ENCODE measurements at regions not wholly inside any gene's neighbourhood (a gene's known extent, or its start where the extent isn't known, plus 50 kb on each side); places are given as distances from the start of the nearest gene placed in this dataset.

- no peak overlapping the region for H3K4me3 ChIP-seq (ENCODE audit: low read length)
- H3K9me3 ChIP-seq (ENCODE audit: insufficient read depth, low read depth, low read length) = no peaks in the 10 kb centered on the region
- WGBS = 76% methylated on average over 10 of the region's 10 CpGs
- no peaks in the 10 kb centered on the region for H3K27me3 ChIP-seq (ENCODE audit: insufficient read depth, low read length)
- H3K27ac ChIP-seq (ENCODE audit: low read depth, low read length) = no peak overlapping the region
- H3K4me1 ChIP-seq (ENCODE audit: insufficient read depth, low read length) = no peaks in the 10 kb centered on the region
- no peak overlapping the region for H3K9ac ChIP-seq (ENCODE audit: low read depth, low read length)
- H3K36me3 ChIP-seq (ENCODE audit: insufficient read depth, low read length) = no peaks in the 10 kb centered on the region
These were observed 295.1 kb upstream of the PLET1 start for GRCh38 chr11:112555491-112556364.

- Histone ChIP-seq H3K9ac (ENCODE audit: low read depth, low read length) (no peak overlapping the region), H3K4me1 (ENCODE audit: insufficient read depth, low read length) (no peaks in the 10 kb centered on the region), H3K9me3 (ENCODE audit: insufficient read depth, low read depth, low read length) (no peaks in the 10 kb centered on the region), H3K36me3 (ENCODE audit: insufficient read depth, low read length) (no peaks in the 10 kb centered on the region), H3K27ac (ENCODE audit: low read depth, low read length) (no peak overlapping the region), H3K27me3 (ENCODE audit: insufficient read depth, low read length) (no peaks in the 10 kb centered on the region), H3K4me3 (ENCODE audit: low read length) (no peak overlapping the region)
- WGBS = 84% methylated on average over 7 of the region's 7 CpGs
These were observed 298.0 kb upstream of the PLET1 start for GRCh38 chr11:112558691-112559090.

GRCh38 chr11:112563808-112564207 is 303.1 kb upstream of the PLET1 start:
- Histone ChIP-seq H3K4me3 (ENCODE audit: low read length) (no peak overlapping the region), H3K9ac (ENCODE audit: low read depth, low read length) (no peak overlapping the region), H3K36me3 (ENCODE audit: insufficient read depth, low read length) (no peaks in the 10 kb centered on the region), H3K9me3 (ENCODE audit: insufficient read depth, low read depth, low read length) (no peaks in the 10 kb centered on the region), H3K27ac (ENCODE audit: low read depth, low read length) (no peak overlapping the region), H3K4me1 (ENCODE audit: insufficient read depth, low read length) (no peaks in the 10 kb centered on the region; the same call in 1 of the 2 replicates), H3K27me3 (ENCODE audit: insufficient read depth, low read length) (no peaks in the 10 kb centered on the region)
- WGBS = 92% methylated on average over 5 of the region's 5 CpGs

DNA sequence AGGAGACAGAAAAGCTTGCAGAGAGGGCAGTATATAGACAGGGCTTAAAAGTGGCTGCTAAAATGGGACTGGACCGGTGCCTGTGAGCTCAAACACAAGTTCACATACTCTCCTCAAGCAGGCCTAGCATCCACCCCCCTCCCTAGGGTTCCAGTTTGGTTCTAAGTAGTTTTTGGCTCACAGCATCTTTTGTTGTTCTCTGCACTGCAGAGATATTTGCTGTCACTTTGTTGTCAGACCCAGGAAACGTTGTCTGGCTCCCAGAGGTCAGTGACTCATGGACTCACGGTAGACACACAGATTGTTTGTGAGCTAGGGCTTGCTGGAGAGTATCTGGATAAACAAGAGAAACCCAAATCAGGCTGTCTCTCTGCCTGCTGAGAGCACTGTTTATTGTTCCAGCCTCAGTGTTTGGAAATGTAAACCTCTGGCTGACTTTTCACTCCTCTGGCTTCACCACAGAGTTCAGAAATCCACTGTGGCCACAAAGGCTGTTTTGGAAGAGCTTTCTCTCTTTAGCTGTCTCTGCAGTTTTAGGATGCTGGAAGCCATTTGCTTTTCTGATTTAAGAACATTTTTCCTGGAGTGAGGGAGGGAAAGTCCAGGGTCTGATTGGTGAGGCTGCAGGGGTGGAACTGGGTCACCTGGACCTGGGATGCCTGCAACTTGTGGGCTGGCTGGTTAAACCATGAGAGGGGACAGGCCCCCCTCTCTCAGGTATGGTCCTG is 303.7 kb upstream of the PLET1 start:
- Histone ChIP-seq H3K4me3 (ENCODE audit: low read length) (no peak overlapping the region), H3K36me3 (ENCODE audit: insufficient read depth, low read length) (no peaks in the 10 kb centered on the region), H3K4me1 (ENCODE audit: insufficient read depth, low read length) (no peaks in the 10 kb centered on the region; the same call in 1 of the 2 replicates), H3K27me3 (ENCODE audit: insufficient read depth, low read length) (no peaks in the 10 kb centered on the region), H3K9me3 (ENCODE audit: insufficient read depth, low read depth, low read length) (no peaks in the 10 kb centered on the region), H3K9ac (ENCODE audit: low read depth, low read length) (no peak overlapping the region), H3K27ac (ENCODE audit: low read depth, low read length) (no peak overlapping the region)
- WGBS = 68% methylated on average over 3 of the region's 3 CpGs

- no peaks in the 10 kb centered on the region for H3K36me3 ChIP-seq (ENCODE audit: insufficient read depth, low read length)
- 87% methylated on average over 5 of the region's 5 CpGs for WGBS
- H3K27ac ChIP-seq (ENCODE audit: low read depth, low read length) = no peak overlapping the region
- H3K4me3 ChIP-seq (ENCODE audit: low read length) = no peak overlapping the region
- H3K9me3 ChIP-seq (ENCODE audit: insufficient read depth, low read depth, low read length) = no peaks in the 10 kb centered on the region
- H3K27me3 ChIP-seq (ENCODE audit: insufficient read depth, low read length) = no peaks in the 10 kb centered on the region
- no peaks in the 10 kb centered on the region; the same call in 1 of the 2 replicates for H3K4me1 ChIP-seq (ENCODE audit: insufficient read depth, low read length)
- no peak overlapping the region for H3K9ac ChIP-seq (ENCODE audit: low read depth, low read length)
These were observed 304.9 kb upstream of the PLET1 start for GRCh38 chr11:112565551-112565950.

DNA sequence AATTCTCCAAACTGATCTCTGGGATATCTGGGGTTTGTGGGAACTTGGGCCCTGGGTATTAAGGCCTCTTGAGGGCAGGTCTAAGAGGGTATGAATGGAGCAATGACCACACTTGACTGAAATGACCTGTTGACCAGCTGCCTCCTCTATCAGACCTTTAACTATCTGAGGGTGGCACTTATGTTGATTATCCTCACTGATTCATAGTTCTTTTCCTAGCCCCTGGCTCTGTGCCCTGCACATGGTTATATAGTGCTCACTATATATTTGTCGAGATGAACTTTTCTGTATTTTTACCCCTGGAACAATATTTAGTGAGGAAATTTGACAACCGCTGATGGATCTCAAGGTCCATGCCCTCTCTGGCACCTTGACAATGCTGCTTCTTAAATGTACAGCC is 305.5 kb upstream of the PLET1 start:
- Histone ChIP-seq H3K4me1 (ENCODE audit: insufficient read depth, low read length) (no peaks in the 10 kb centered on the region; the same call in 1 of the 2 replicates), H3K36me3 (ENCODE audit: insufficient read depth, low read length) (no peaks in the 10 kb centered on the region), H3K4me3 (ENCODE audit: low read length) (no peak overlapping the region), H3K9me3 (ENCODE audit: insufficient read depth, low read depth, low read length) (no peaks in the 10 kb centered on the region), H3K9ac (ENCODE audit: low read depth, low read length) (no peak overlapping the region), H3K27ac (ENCODE audit: low read depth, low read length) (no peak overlapping the region), H3K27me3 (ENCODE audit: insufficient read depth, low read length) (no peaks in the 10 kb centered on the region)
- WGBS = 93% methylated on average over 2 of the region's 2 CpGs

GRCh38 chr11:112570333-112570732 is 309.7 kb upstream of the PLET1 start:
- WGBS = 90% methylated on average over 6 of the region's 6 CpGs
- H3K27me3 ChIP-seq (ENCODE audit: insufficient read depth, low read length) = no peaks in the 10 kb centered on the region
- H3K9ac ChIP-seq (ENCODE audit: low read depth, low read length) = no peak overlapping the region
- no peak overlapping the region for H3K4me3 ChIP-seq (ENCODE audit: low read length)
- no peaks in the 10 kb centered on the region for H3K36me3 ChIP-seq (ENCODE audit: insufficient read depth, low read length)
- H3K27ac ChIP-seq (ENCODE audit: low read depth, low read length) = no peak overlapping the region
- H3K4me1 ChIP-seq (ENCODE audit: insufficient read depth, low read length) = no peaks in the 10 kb centered on the region
- no peaks in the 10 kb centered on the region for H3K9me3 ChIP-seq (ENCODE audit: insufficient read depth, low read depth, low read length)

- WGBS = 85% methylated on average over 3 of the region's 3 CpGs
- H3K4me3 ChIP-seq (ENCODE audit: low read length) = no peak overlapping the region
- no peaks in the 10 kb centered on the region for H3K36me3 ChIP-seq (ENCODE audit: insufficient read depth, low read length)
- no peaks in the 10 kb centered on the region for H3K9me3 ChIP-seq (ENCODE audit: insufficient read depth, low read depth, low read length)
- no peaks in the 10 kb centered on the region for H3K27me3 ChIP-seq (ENCODE audit: insufficient read depth, low read length)
- no peak overlapping the region for H3K9ac ChIP-seq (ENCODE audit: low read depth, low read length)
- H3K4me1 ChIP-seq (ENCODE audit: insufficient read depth, low read length) = no peaks in the 10 kb centered on the region
- H3K27ac ChIP-seq (ENCODE audit: low read depth, low read length) = no peak overlapping the region
These were observed 318.6 kb upstream of the PLET1 start for GRCh38 chr11:112579282-112579681.

DNA sequence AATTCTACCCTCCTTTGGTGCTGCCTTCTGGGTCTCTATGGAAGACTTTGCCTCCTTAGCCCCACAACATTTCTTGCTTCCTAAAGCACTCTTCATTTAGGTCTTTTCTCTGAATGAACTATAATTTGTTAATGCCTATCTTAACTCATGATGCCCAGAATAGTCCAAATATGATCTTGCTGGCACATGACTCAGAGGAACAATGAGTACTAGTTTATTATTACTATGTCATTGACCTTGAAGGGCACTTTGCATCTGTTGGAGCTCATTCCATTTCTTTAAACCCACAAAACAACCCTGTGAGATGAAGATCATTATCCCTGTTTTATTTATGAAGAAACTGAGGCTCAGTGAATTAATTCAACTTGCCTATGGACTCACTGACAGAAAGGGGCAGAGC is 320.2 kb upstream of the PLET1 start:
- H3K9ac ChIP-seq (ENCODE audit: low read depth, low read length) = no peak overlapping the region
- no peaks in the 10 kb centered on the region for H3K9me3 ChIP-seq (ENCODE audit: insufficient read depth, low read depth, low read length)
- H3K27me3 ChIP-seq (ENCODE audit: insufficient read depth, low read length) = no peaks in the 10 kb centered on the region
- no peak overlapping the region for H3K27ac ChIP-seq (ENCODE audit: low read depth, low read length)
- H3K36me3 ChIP-seq (ENCODE audit: insufficient read depth, low read length) = no peaks in the 10 kb centered on the region
- no peak overlapping the region for H3K4me3 ChIP-seq (ENCODE audit: low read length)
- no peaks in the 10 kb centered on the region for H3K4me1 ChIP-seq (ENCODE audit: insufficient read depth, low read length)

GRCh38 chr11:112581747-112582146 is 321.1 kb upstream of the PLET1 start:
- Histone ChIP-seq H3K9ac (ENCODE audit: low read depth, low read length) (no peak overlapping the region), H3K36me3 (ENCODE audit: insufficient read depth, low read length) (no peaks in the 10 kb centered on the region), H3K27ac (ENCODE audit: low read depth, low read length) (no peak overlapping the region), H3K4me3 (ENCODE audit: low read length) (no peak overlapping the region), H3K27me3 (ENCODE audit: insufficient read depth, low read length) (no peaks in the 10 kb centered on the region), H3K4me1 (ENCODE audit: insufficient read depth, low read length) (no peaks in the 10 kb centered on the region), H3K9me3 (ENCODE audit: insufficient read depth, low read depth, low read length) (no peaks in the 10 kb centered on the region)
- WGBS = 89% methylated on average over 4 of the region's 4 CpGs

DNA sequence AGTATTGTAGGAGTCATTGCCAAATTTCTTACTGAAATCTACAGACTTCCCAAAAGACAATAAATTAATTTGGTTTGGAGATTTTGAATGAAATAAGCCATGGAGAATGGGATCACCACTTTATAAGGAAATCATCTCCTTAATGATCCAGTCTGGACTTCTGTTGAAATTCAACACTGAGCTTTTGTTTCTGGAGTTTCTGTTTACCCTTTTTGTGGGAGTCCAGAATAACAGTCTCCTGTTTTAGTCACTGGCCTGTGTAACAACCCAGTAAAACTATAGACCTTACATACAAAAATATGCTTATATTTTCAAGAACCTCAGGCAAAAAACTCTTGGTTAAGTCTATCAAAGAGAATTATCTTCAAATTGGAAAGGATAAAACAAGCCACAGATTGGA is 321.7 kb upstream of the PLET1 start:
- H3K4me3 ChIP-seq (ENCODE audit: low read length) = no peak overlapping the region
- H3K27me3 ChIP-seq (ENCODE audit: insufficient read depth, low read length) = no peaks in the 10 kb centered on the region
- H3K4me1 ChIP-seq (ENCODE audit: insufficient read depth, low read length) = no peaks in the 10 kb centered on the region
- H3K9me3 ChIP-seq (ENCODE audit: insufficient read depth, low read depth, low read length) = no peaks in the 10 kb centered on the region
- no peak overlapping the region for H3K9ac ChIP-seq (ENCODE audit: low read depth, low read length)
- H3K27ac ChIP-seq (ENCODE audit: low read depth, low read length) = no peak overlapping the region
- H3K36me3 ChIP-seq (ENCODE audit: insufficient read depth, low read length) = no peaks in the 10 kb centered on the region

Measured in HUES64 (cell line).